OCI-LY1 (cell line): ENCODE measurements at regions not wholly inside any gene's neighbourhood (a gene's known extent, or its start where the extent isn't known, plus 50 kb on each side); places are given as distances from the start of the nearest gene placed in this dataset.

Experiments used
- H2AFZ ChIP-seq: fragments of 200-600 bp; sonication (generic), shearing (Covaris generic); 2 replicates; pipeline ENCODE4 v1.6.0; 2014; ENCODE audit warnings: antibody characterized with exemption, mild to moderate bottlenecking, low read length
- H3F3A ChIP-seq: fragments of 200-600 bp; sonication (generic), shearing (Covaris generic); 2 replicates; pipeline ENCODE4 v1.6.0; 2014; ENCODE audit warnings: mild to moderate bottlenecking, antibody characterized with exemption, low read length, moderate library complexity; ENCODE audit not compliant: insufficient read depth
- H3K27ac ChIP-seq: fragments of 200-600 bp; sonication (generic); 2 replicates; pipeline ENCODE4 v1.5.1; 2014; ENCODE audit warnings: low read length, mixed run types, mild to moderate bottlenecking, low read depth; ENCODE audit not compliant: poor library complexity, severe bottlenecking
- H3K27me3 ChIP-seq: fragments of 200-600 bp; sonication (generic); 2 replicates; pipeline ENCODE4 v1.6.0; 2014; ENCODE audit warnings: antibody characterized with exemption, mild to moderate bottlenecking, low read length, moderate library complexity; ENCODE audit not compliant: insufficient read depth
- H3K36me3 ChIP-seq: fragments of 200-600 bp; sonication (generic); 2 replicates; pipeline ENCODE4 v1.6.1; 2014; ENCODE audit warnings: mild to moderate bottlenecking, antibody characterized with exemption, low read length, moderate library complexity, mixed read lengths; ENCODE audit not compliant: insufficient read depth
- H3K4me1 ChIP-seq: fragments of 200-600 bp; sonication (generic); 2 replicates; pipeline ENCODE4 v1.5.1; 2014; ENCODE audit warnings: mild to moderate bottlenecking, low read length, moderate library complexity; ENCODE audit not compliant: insufficient read depth, severe bottlenecking
- H3K4me2 ChIP-seq: fragments of 200-600 bp; sonication (generic), shearing (Covaris generic); 2 replicates; pipeline ENCODE4 v1.6.1; 2014; ENCODE audit warnings: low read length
- H3K4me3 ChIP-seq: fragments of 200-600 bp; sonication (generic); 2 replicates; pipeline ENCODE4 v1.5.1; 2014; ENCODE audit warnings: low read length, low read depth, mild to moderate bottlenecking, mixed read lengths; ENCODE audit not compliant: poor library complexity, severe bottlenecking
- H3K79me2 ChIP-seq: fragments of 200-600 bp; shearing (Covaris generic); 2 replicates; pipeline ENCODE4 v1.6.1; 2016; ENCODE audit warnings: mixed run types, low read length, mixed read lengths; ENCODE audit not compliant: insufficient read depth
- H3K9ac ChIP-seq: fragments of 200-600 bp; sonication (generic), shearing (Covaris generic); 2 replicates; pipeline ENCODE4 v1.6.1; 2014; ENCODE audit warnings: mild to moderate bottlenecking, low read length, mixed read lengths
- H3K9me2 ChIP-seq: fragments of 200-600 bp; sonication (generic), shearing (Covaris generic); 2 replicates; pipeline ENCODE4 v1.6.1; 2014; ENCODE audit warnings: low read depth, mild to moderate bottlenecking, low read length, mixed read lengths
- H3K9me3 ChIP-seq: fragments of 200-600 bp; shearing (Covaris generic); 2 replicates; pipeline ENCODE4 v1.6.1; 2014; ENCODE audit warnings: low read length, mixed read lengths
- H4K20me1 ChIP-seq: fragments of 200-600 bp; sonication (generic), shearing (Covaris generic); 2 replicates; pipeline ENCODE4 v1.6.0; 2016; ENCODE audit warnings: mild to moderate bottlenecking, low read length; ENCODE audit not compliant: insufficient read depth
- CTCF ChIP-seq: fragments of 200-600 bp; sonication (generic), shearing (Covaris generic); IDR thresholded peaks from 2 replicates; pipeline ENCODE4 v1.5.1; 2017; ENCODE audit warnings: mild to moderate bottlenecking, antibody characterized with exemption, low read length, moderate library complexity, mixed read lengths
- EZH2 ChIP-seq: fragments of 200-600 bp; sonication (generic), shearing (Covaris generic); IDR thresholded peaks from 2 replicates; pipeline ENCODE4 v1.8.0; 2017; ENCODE audit warnings: borderline replicate concordance, mixed run types, mild to moderate bottlenecking, antibody characterized with exemption, low read length, moderate library complexity, mixed read lengths

- peaks cover 4% of the 10 kb centered on the region for H3K4me1 ChIP-seq
- H3K36me3 ChIP-seq: no peaks in the 10 kb centered on the region
- no peak overlapping the region for H3K4me3 ChIP-seq
- TF ChIP-seq EZH2 (no peak), CTCF (no peak)
- H3K4me2 ChIP-seq: no peak overlapping the region
- H3K79me2 ChIP-seq: no peaks in the 10 kb centered on the region
- H3K9me2 ChIP-seq: no peaks in the 10 kb centered on the region
- no peaks in the 10 kb centered on the region for H4K20me1 ChIP-seq
- H3K9ac ChIP-seq: no peak overlapping the region
- no peak overlapping the region for H3K27ac ChIP-seq
- no peaks in the 10 kb centered on the region for H3K9me3 ChIP-seq
- no peaks in the 10 kb centered on the region for H3K27me3 ChIP-seq
- H2AFZ ChIP-seq: no peak overlapping the region
- H3F3A ChIP-seq: no peaks in the 10 kb centered on the region
These were observed 217.3 kb upstream of the LRFN5 start for GRCh38 chr14:41389355-41389754.

GRCh38 chr14:41385797-41386196 lies 220.9 kb upstream of the LRFN5 start:
- H3K27ac ChIP-seq: no peak overlapping the region
- H3K4me3 ChIP-seq: no peak overlapping the region
- no peak overlapping the region for H3K9ac ChIP-seq
- H3K36me3 ChIP-seq: no peaks in the 10 kb centered on the region
- H3K27me3 ChIP-seq: no peaks in the 10 kb centered on the region
- H3K4me2 ChIP-seq: no peak overlapping the region
- H3F3A ChIP-seq: no peaks in the 10 kb centered on the region
- no peak for TF ChIP-seq EZH2
- no peak for TF ChIP-seq CTCF
- H3K4me1 ChIP-seq: peaks cover 11% of the 10 kb centered on the region
- no peaks in the 10 kb centered on the region for H3K79me2 ChIP-seq
- H2AFZ ChIP-seq: no peak overlapping the region
- no peaks in the 10 kb centered on the region for H3K9me3 ChIP-seq
- no peaks in the 10 kb centered on the region for H3K9me2 ChIP-seq
- H4K20me1 ChIP-seq: no peaks in the 10 kb centered on the region

GRCh38 chr14:41380017-41380416 lies 226.7 kb upstream of the LRFN5 start:
- Histone ChIP-seq H2AFZ (0 out of 2 replicates have a peak overlapping the region, but pooled peaks have one; percentile 42), H3K4me1 (peaks cover 33% of the 10 kb centered on the region), H3K36me3 (no peaks in the 10 kb centered on the region), H3F3A (no peaks in the 10 kb centered on the region), H3K4me2 (no peak overlapping the region), H4K20me1 (no peaks in the 10 kb centered on the region), H3K9me2 (no peaks in the 10 kb centered on the region), H3K27ac (no peak overlapping the region), H3K9ac (no peak overlapping the region), H3K9me3 (no peaks in the 10 kb centered on the region), H3K27me3 (no peaks in the 10 kb centered on the region), H3K4me3 (no peak overlapping the region), H3K79me2 (no peaks in the 10 kb centered on the region)
- no peak for TF ChIP-seq EZH2
- no peak for TF ChIP-seq CTCF
